Tibial nerve (tissue), 4 donors: ENCODE measurements at regions not wholly inside any gene's neighbourhood (a gene's known extent, or its start where the extent isn't known, plus 50 kb on each side); places are given as distances from the start of the nearest gene placed in this dataset.

Experiments used
- DNase-seq, 2 donors: peaks; one replicate each; pipeline ENCODE4 v3.0.0-alpha.2; 2019; ENCODE audit warnings: low spot score in 2 of 2
- H3K27ac ChIP-seq, 4 donors: fragments of 200-600 bp; sonication (generic) in 3 of 4; one replicate each; pipeline ENCODE4 v1.5.1; 2017 to 2019; ENCODE audit warnings: mild to moderate bottlenecking in 1 of 4
- H3K27me3 ChIP-seq, 2 donors: fragments of 200-600 bp; sonication (generic) in 1 of 2; one replicate each; pipeline versions ENCODE4 v1.5.1 to v1.6.0; 2017 to 2019
- H3K36me3 ChIP-seq, 3 donors: fragments of 200-600 bp; sonication (generic); one replicate each; pipeline ENCODE4 v1.5.1; 2018 to 2019
- H3K4me1 ChIP-seq, 4 donors: fragments of 200-600 bp; sonication (generic) in 3 of 4; one replicate each; pipeline ENCODE4 v1.5.1; 2017 to 2019
- H3K4me3 ChIP-seq, 4 donors: fragments of 200-600 bp; sonication (generic) in 3 of 4; one replicate each; pipeline ENCODE4 v1.5.1; 2017 to 2019; ENCODE audit warnings: mild to moderate bottlenecking in 1 of 4, moderate library complexity in 1 of 4
- H3K9me3 ChIP-seq, 4 donors: fragments of 200-600 bp; sonication (generic) in 3 of 4; one replicate each; pipeline ENCODE4 v1.5.1; 2017 to 2019
- CTCF ChIP-seq, 5 experiments: fragments of 200-600 bp in 3 of 5; fragments of 450-650 bp in 2 of 5; sonication (generic) in 3 of 5; IDR thresholded peaks; one replicate each; pipeline ENCODE4 v1.5.1; 2016 to 2019; ENCODE audit warnings: antibody characterized with exemption in 5 of 5, mild to moderate bottlenecking in 3 of 5, moderate library complexity in 2 of 5
- EP300 ChIP-seq, 2 donors: sonication (generic); formaldehyde crosslinking; IDR thresholded peaks; one replicate each; pipeline ENCODE4 v1.6.1; 2017; ENCODE audit warnings: antibody characterized with exemption in 2 of 2, mild to moderate bottlenecking in 1 of 2
- POLR2A ChIP-seq, 2 donors: fragments of 450-650 bp; IDR thresholded peaks; one replicate each; pipeline ENCODE4 v1.6.1; 2017; ENCODE audit warnings: antibody characterized with exemption in 2 of 2, mild to moderate bottlenecking in 2 of 2, moderate library complexity in 2 of 2
- WGBS, 2 donors: methylation state at CpG; one replicate each; pipeline ENCODE4 v1.1.5; 2018; 5-methylcytosine and 5-hydroxymethylcytosine counted together

DNA sequence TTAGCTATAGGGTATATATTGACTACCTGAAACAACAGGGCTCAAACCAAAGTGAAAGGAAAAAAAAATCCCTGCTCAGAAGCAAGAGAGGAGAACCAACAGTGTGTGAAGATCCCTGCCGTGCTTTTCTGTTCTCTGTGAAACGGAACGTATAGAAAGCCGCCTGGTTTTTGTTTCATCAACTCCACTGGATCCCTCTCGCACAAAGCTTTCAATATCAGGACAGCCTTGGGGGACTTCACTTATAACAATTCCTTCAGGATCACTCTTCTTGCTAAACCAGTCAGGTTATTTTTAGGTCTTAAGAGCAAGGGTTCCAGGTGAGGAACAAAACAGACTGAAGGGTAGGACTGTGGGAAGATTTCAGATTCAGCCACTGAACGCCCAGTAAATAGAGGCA lies 151.1 kb upstream of the CACNA2D1 start:
- TF ChIP-seq POLR2A (IDR thresholded peaks at IDR 0.05) (no peak), EP300 (IDR thresholded peaks at IDR 0.05) (no peak), CTCF (IDR thresholded peaks at IDR 0.05) (no peak)
- Histone ChIP-seq H3K36me3 (no peaks in the 10 kb centered on the region), H3K27me3 (no peaks in the 10 kb centered on the region), H3K9me3 (no peaks in the 10 kb centered on the region), H3K4me1 (peaks cover 0 to 4% (median 0%) of the 10 kb centered on the region in 4 donors), H3K27ac (no peak overlapping the region), H3K4me3 (no peak overlapping the region)
- no peak for DNase-seq
- WGBS, 2 donors, result 47 to 61% methylated on average over 6 of the region's 6 CpGs

DNA sequence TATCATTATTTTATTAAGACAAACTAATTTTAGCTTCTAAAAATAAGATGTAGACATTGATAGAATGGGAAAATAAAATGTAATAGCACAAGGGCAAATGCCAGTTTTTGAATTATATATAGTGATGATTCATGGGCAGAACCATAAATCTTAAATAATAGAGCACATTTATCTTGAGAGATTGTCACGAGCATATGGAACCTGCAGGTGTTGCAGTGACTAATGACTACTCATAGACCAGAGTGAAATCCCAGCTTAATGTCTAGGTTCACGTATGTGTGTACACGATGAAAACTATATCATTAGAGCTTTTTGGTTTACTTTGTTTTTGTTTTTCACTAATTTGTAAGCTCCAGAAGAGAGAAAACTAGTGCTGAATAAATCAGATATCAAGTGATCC lies 150.2 kb upstream of the CACNA2D1 start:
- Histone ChIP-seq H3K36me3 (no peaks in the 10 kb centered on the region), H3K9me3 (no peaks in the 10 kb centered on the region), H3K4me1 (peaks cover 0 to 4% (median 0%) of the 10 kb centered on the region in 4 donors), H3K27me3 (no peaks in the 10 kb centered on the region), H3K4me3 (no peak overlapping the region), H3K27ac (no peak overlapping the region)
- 89 to 93% methylated on average over 3 of the region's 3 CpGs for WGBS, 2 donors
- TF ChIP-seq CTCF (IDR thresholded peaks at IDR 0.05), result no peak
- no peak for TF ChIP-seq POLR2A (IDR thresholded peaks at IDR 0.05)
- TF ChIP-seq EP300 (IDR thresholded peaks at IDR 0.05), result no peak
- DNase-seq, result no peak

DNA sequence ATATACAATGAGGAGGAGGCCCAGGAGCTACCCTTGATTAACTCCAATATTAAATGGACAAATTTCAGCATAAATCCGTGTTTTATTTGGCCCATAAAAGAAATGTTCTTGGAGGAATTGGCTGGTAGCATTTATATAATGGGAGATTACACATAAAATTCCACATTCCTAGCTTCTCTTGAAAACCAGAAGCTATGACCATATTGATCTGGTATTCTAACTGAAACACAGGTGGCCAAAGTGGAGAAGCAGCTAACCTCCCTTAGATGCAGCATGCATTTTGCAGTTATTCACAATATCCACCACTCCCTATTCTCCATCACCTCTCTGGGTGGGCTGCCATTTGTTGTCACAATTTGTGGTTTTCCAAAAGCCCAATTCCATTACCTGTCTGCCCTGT lies 148.8 kb upstream of the CACNA2D1 start:
- no peak for TF ChIP-seq EP300 (IDR thresholded peaks at IDR 0.05)
- no peak for TF ChIP-seq CTCF (IDR thresholded peaks at IDR 0.05)
- TF ChIP-seq POLR2A (IDR thresholded peaks at IDR 0.05), result no peak
- no peaks in the 10 kb centered on the region for H3K27me3 ChIP-seq
- H3K9me3 ChIP-seq, result no peaks in the 10 kb centered on the region
- no peaks in the 10 kb centered on the region for H3K36me3 ChIP-seq
- H3K4me3 ChIP-seq, result no peak overlapping the region
- DNase-seq, result no peak
- H3K27ac ChIP-seq, result no peak overlapping the region
- H3K4me1 ChIP-seq, result peaks cover 0 to 4% (median 0%) of the 10 kb centered on the region in 4 donors
- 92 to 95% methylated on average over 1 of the region's 1 CpG for WGBS, 2 donors

DNA sequence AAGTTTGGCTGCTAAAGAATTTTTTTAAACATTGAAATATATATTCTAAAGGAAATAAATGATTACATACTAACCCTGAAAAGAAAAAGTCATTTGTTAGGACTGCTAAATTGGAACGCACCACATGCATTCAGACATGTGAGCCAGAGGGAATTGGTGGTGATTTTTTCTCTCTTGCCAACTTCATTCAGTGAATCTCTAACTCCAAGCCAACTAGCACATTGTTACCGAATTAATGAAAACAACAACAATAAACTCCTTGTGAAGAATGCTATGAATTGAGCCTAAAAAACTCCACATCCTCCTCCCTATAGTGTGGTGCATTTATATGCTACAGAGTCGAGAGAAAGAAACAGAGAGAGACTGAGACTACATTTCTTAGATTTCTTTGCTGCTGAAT lies 135.5 kb upstream of the CACNA2D1 start:
- peaks cover 0 to 7% (median 0%) of the 10 kb centered on the region in 4 donors for H3K4me1 ChIP-seq
- no peaks in the 10 kb centered on the region for H3K27me3 ChIP-seq
- no peak overlapping the region for H3K4me3 ChIP-seq
- no peak overlapping the region for H3K27ac ChIP-seq
- no peaks in the 10 kb centered on the region for H3K36me3 ChIP-seq
- H3K9me3 ChIP-seq, result no peaks in the 10 kb centered on the region
- 38 to 47% methylated on average over 3 of the region's 3 CpGs for WGBS, 2 donors
- TF ChIP-seq POLR2A (IDR thresholded peaks at IDR 0.05), result no peak
- no peak for TF ChIP-seq CTCF (IDR thresholded peaks at IDR 0.05)
- TF ChIP-seq EP300 (IDR thresholded peaks at IDR 0.05), result no peak
- no peak for DNase-seq

DNA sequence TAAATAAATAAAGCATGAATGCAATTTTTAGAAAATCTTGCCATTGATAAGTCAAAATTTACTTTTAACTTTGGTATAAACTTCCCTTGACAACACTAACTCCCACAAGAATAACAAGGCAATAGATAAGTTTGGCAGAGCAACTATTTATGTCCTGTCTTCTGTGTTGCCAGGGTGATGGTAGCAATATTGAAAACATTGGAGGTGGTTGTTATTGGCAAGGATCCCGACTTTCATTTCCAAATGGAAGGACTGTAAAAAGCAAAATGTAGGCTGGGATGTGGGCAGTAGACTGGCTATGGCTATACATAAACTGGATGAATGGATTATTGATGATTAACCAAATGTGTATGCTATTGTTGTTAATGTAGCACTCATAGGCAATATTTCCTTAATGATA lies 134.9 kb upstream of the CACNA2D1 start:
- peaks cover 0 to 7% (median 0%) of the 10 kb centered on the region in 4 donors for H3K4me1 ChIP-seq
- H3K9me3 ChIP-seq, result no peaks in the 10 kb centered on the region
- H3K4me3 ChIP-seq, result no peak overlapping the region
- no peak for DNase-seq
- H3K36me3 ChIP-seq, result no peaks in the 10 kb centered on the region
- TF ChIP-seq CTCF (IDR thresholded peaks at IDR 0.05), result no peak
- no peak for TF ChIP-seq POLR2A (IDR thresholded peaks at IDR 0.05)
- TF ChIP-seq EP300 (IDR thresholded peaks at IDR 0.05), result no peak
- no peaks in the 10 kb centered on the region for H3K27me3 ChIP-seq
- H3K27ac ChIP-seq, result no peak overlapping the region
- 9 to 26% methylated on average over 1 of the region's 1 CpG for whole genome bisulfite sequencing, 2 donors
